ENCODE measurements at regions not wholly inside any gene's neighbourhood (a gene's known extent, or its start where the extent isn't known, plus 50 kb on each side); places are given as distances from the start of the nearest gene placed in this dataset.

DNA sequence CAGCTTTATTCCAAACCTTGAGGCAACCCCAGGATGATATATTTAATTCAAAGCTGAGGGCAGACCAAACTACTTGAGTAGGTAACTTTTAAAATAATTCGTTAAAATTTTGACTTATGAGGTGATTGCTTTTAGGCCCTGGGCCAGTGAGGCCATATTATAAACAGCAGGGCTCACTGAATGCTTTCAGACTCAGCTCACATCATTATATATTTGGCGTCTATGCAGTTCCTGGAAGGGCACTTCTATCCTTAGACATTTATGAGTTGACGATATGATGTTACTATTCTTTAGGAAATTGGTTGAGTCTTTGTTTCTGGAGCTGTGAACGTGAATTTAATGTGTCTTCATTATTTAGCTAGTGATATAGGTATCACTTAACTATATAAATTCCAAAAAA is 400.1 kb downstream of the PDHA2 start:
- Histone ChIP-seq H3K4me3 (no peak overlapping the region), H3K9me3 (replicated peaks) (no peaks in the 10 kb centered on the region), H3K27ac (no peak overlapping the region), H3K4me1 (no peaks in the 10 kb centered on the region), H3K36me3 (no peaks in the 10 kb centered on the region), H3K27me3 (no peaks in the 10 kb centered on the region)
- no peak for DNase-seq

DNA sequence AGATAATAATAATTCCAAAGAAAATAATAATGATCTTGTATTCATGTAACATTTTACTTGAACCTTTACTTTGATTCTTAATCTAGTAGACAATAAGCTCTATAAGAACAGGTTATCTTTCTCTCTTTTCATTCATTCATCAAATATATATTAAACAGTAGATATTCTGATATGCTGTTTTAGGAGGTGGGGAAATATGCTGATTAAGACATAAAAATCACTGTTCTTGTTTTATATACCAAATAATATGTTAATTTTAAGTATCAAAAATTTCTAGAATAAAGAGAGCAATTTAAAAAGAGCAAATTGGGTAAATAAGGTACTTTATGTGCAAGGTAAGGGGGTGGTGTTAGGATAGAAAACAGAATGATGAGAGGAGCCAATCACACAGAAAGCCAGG is 401.9 kb downstream of the PDHA2 start:
- Histone ChIP-seq H3K9me3 (replicated peaks) (no peaks in the 10 kb centered on the region), H3K4me3 (no peak overlapping the region), H3K4me1 (no peaks in the 10 kb centered on the region), H3K27me3 (no peaks in the 10 kb centered on the region), H3K27ac (no peak overlapping the region), H3K36me3 (no peaks in the 10 kb centered on the region)
- DNase-seq: no peak

DNA sequence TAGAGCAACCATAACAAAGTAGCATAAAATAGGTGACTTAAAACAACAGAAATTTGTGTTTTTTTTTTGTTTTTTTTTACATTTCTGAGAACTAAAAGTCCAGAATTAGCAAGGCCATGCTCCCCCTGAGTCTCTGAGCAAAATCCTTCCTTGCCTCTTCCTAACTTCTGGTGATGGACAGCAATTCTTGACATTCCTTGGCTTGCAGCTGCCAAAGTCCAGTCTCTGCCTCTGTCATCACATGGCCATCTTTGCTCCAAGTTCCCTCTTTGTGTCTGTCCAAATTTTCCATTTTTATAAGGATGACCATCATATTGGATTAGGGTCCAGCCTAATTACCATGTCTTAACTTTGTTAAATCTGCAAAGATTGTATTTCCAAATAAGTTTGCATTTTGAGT is 407.2 kb downstream of the PDHA2 start:
- Histone ChIP-seq H3K27me3 (no peaks in the 10 kb centered on the region), H3K27ac (no peak overlapping the region), H3K4me3 (no peak overlapping the region), H3K4me1 (no peaks in the 10 kb centered on the region), H3K36me3 (no peaks in the 10 kb centered on the region), H3K9me3 (replicated peaks) (no peaks in the 10 kb centered on the region)
- DNase-seq: no peak

DNA sequence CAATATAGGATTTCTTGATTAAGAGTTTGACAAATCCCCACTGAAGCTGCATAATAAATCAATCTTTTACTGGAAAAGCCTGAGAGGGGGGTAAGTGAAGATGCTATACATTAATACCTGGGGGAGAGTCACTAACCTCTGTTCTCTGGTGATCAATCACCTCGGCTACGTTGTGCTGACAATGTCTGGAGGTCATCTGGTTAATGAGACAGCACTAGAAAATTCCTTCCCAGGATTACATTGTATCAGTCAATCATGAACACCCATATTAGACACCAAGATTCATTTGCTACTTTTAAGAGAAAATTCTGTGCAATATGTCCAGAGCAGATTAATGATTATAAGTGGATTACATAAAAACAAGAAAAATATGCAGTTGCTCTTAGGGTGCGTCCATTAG is 408.3 kb downstream of the PDHA2 start:
- Histone ChIP-seq H3K36me3 (no peaks in the 10 kb centered on the region), H3K4me1 (no peaks in the 10 kb centered on the region), H3K27ac (no peak overlapping the region), H3K4me3 (no peak overlapping the region), H3K27me3 (no peaks in the 10 kb centered on the region), H3K9me3 (replicated peaks) (no peaks in the 10 kb centered on the region)
- DNase-seq: no peak

DNA sequence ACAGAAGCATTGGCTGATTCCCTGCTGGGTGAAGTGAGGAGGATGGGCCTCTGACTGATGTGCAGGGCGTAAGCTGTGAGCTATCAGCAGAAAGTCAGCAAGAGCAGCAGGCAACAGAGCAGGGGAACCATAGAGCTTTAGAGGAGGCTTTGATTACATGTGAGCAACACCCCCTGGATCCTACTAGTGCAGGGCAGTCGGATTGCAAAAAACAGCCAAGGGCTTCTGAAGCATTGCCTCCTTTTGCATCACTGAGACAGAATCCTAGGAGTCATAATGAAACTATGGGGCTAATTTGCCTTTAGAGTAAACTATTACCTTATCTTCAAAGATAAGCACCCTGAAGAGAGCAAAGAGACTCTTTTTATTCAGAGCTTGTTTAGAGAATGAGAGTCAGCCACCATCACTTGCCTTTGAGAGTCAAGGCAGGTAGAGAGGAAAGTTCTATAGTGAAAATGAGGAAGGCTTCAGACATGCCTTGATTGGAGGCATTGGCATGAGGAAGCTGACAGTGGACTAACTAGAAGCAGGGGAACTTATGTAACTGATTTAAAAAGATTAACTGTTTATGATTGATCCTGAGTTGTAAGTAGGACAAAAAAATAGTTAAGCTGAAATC is 420.3 kb downstream of the PDHA2 start:
- DNase-seq: no peak
- Histone ChIP-seq H3K36me3 (no peaks in the 10 kb centered on the region), H3K4me3 (no peak overlapping the region), H3K9me3 (replicated peaks) (no peaks in the 10 kb centered on the region), H3K4me1 (no peaks in the 10 kb centered on the region), H3K27me3 (no peaks in the 10 kb centered on the region), H3K27ac (no peak overlapping the region)

DNA sequence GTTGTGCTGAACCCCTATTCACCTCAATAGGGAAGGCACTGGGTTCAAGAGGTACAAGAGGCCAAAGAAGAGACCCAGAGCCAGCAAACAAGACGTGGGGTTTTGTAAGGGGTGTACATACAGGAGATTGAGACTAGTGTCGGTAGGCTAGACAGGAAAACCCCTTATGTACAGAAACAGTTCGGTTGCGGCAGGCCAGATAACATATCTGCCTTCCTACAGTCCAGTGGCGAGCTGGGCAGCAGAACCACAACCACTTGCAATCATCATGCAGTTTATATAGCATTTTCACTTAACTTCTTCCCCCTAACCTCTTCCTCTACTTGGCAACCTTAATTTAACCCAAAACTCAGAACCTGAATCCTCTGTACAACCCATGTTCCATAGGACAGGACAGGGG is 422.2 kb downstream of the PDHA2 start:
- Histone ChIP-seq H3K9me3 (replicated peaks) (no peaks in the 10 kb centered on the region), H3K36me3 (no peaks in the 10 kb centered on the region), H3K4me1 (no peaks in the 10 kb centered on the region), H3K27ac (no peak overlapping the region), H3K27me3 (no peaks in the 10 kb centered on the region), H3K4me3 (no peak overlapping the region)
- DNase-seq: no peak

DNA sequence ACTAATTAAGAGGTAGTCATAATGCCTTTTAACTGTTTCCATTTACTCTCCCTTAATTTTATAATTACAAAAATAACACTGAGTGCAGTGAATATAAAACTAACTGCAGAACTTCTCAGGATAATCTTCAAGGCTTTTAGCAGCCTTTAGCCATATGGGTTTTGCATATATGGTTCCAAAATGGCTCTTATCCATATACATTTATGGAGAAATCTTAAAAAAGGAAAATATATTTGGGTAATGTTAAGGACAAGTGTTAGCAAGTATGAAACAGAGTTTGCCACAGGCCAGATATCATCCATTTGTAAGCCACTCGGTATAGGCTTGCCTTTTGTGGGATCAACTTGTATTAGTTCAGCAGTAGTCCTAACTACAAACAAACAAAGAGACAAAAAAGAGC is 423.4 kb downstream of the PDHA2 start:
- no peak for DNase-seq
- no peak overlapping the region for H3K27ac ChIP-seq
- no peaks in the 10 kb centered on the region for H3K9me3 ChIP-seq (replicated peaks)
- H3K36me3 ChIP-seq: no peaks in the 10 kb centered on the region
- no peak overlapping the region for H3K4me3 ChIP-seq
- H3K4me1 ChIP-seq: no peaks in the 10 kb centered on the region
- no peaks in the 10 kb centered on the region for H3K27me3 ChIP-seq

DNA sequence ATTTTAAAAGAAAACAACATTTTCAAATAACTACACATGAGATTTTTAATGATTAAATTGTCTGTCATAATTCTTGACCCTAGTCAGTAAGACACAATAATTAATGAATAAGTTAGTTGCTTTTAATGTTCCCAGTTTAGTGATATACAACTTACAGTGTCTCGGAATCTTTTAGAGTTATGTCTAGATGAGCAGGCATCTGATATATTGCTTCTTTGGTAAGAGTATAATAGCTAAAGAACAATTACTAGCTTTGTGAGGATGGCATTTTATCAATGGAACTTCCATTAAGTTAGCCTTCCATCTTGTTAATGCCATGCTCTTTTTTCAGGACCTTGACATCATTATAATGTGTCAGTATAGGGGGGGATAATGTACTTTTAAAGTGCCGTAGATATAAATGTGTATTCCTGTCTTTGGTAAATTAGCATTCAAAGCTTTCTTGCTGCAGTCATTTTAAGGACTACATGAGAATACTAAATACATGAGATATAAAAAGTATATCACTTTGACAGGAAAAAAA is 425.1 kb downstream of the PDHA2 start:
- H3K36me3 ChIP-seq: no peaks in the 10 kb centered on the region
- H3K4me1 ChIP-seq: no peaks in the 10 kb centered on the region
- DNase-seq: no peak
- H3K9me3 ChIP-seq (replicated peaks): no peaks in the 10 kb centered on the region
- H3K27ac ChIP-seq: no peak overlapping the region
- H3K4me3 ChIP-seq: no peak overlapping the region
- H3K27me3 ChIP-seq: no peaks in the 10 kb centered on the region

DNA sequence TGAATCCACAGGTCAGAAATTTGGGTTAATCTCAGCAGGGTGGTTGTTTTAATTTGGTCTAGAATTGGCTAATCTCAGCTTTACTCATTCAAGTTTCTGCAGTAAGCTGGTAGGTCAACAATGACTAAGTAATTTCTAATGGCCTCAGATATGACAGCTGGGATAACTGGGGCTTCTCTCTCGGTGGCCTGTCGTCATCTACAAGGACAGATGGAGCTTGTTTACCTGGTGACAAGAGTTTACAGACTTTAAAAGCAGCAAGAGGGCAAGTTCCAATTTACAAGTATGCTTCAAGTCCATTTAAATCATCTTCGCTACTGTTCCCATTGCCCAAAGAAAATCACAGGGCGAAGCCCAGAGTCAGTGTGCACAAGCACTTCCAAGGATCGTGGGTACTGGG is 453.9 kb downstream of the PDHA2 start:
- Histone ChIP-seq H3K4me1 (no peaks in the 10 kb centered on the region), H3K9me3 (replicated peaks) (no peaks in the 10 kb centered on the region), H3K4me3 (no peak overlapping the region), H3K36me3 (no peaks in the 10 kb centered on the region), H3K27ac (no peak overlapping the region), H3K27me3 (no peaks in the 10 kb centered on the region)
- peak in 1 of 2 experiments; percentile 7 for DNase-seq

DNA sequence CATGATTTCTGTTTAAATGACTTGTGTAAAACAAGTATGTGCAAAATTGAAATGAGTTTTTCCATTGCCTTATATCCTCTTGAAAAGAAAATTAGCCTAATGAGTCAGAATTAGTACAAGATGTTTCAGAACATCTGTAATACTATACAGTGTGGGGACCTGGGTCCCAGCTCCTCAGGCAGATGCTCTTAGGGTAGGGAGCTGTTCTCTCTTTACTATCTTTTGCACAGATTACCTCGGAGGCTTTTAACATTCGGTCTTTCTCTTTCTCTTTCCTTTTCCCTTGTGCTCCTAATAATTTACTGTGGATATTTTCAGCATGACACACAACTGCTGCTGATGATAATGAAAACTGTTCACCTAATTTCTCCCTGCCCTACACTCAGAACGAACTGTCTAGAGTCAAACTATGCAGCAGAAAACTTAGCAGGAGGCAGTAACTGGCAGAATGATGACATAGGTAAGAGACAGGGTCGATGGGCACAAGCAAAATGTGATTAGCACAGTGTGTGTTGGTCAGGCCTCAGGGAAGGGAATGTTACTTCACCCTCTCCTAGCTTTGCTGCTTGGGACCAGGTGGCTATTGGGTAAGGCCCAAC is 455.3 kb downstream of the PDHA2 start:
- Histone ChIP-seq H3K27ac (no peak overlapping the region), H3K36me3 (no peaks in the 10 kb centered on the region), H3K9me3 (replicated peaks) (no peaks in the 10 kb centered on the region), H3K4me1 (no peaks in the 10 kb centered on the region), H3K27me3 (no peaks in the 10 kb centered on the region), H3K4me3 (no peak overlapping the region)
- DNase-seq: no peak

DNA sequence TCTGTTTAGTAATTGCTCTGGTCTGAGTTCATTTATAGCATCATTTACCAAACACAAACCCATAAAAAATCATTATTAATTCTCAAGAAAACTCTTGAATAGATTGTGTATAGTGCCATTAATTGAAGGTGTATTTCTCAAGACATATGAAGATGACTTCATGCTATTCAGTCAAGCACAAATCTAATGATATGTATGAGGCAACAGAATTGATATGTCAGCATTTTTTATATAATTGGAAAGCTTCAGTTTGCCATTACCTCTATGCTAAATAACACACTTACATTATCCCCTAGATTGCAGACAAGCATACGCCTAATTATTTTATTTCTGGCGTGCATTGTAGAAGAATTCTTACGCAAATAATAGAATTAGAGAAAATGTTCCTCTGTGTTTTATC is 461.8 kb downstream of the PDHA2 start:
- Histone ChIP-seq H3K4me1 (no peaks in the 10 kb centered on the region), H3K27ac (no peak overlapping the region), H3K9me3 (replicated peaks) (no peaks in the 10 kb centered on the region), H3K4me3 (no peak overlapping the region), H3K36me3 (no peaks in the 10 kb centered on the region), H3K27me3 (no peaks in the 10 kb centered on the region)
- DNase-seq: no peak

DNA sequence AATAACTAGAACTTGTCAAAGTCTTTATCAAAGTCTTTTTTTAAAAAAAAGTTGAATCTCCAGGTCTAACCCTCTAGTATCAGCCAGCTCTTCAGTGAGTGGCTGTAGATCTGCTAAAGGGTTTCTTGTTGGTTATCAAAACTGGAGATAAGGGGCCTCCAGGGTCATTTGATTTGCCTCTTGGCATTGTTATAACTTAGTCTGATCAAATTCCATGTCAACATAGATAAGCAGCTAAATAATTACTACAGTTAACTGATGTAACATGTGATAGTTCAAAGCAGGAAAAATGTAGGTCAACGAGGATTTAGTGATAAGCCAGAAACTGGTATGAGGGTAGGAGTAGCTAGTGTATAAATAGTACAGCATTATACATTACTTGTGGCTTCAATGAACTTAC is 465.1 kb downstream of the PDHA2 start:
- no peak for DNase-seq
- Histone ChIP-seq H3K27me3 (no peaks in the 10 kb centered on the region), H3K4me3 (no peak overlapping the region), H3K36me3 (no peaks in the 10 kb centered on the region), H3K9me3 (replicated peaks) (no peaks in the 10 kb centered on the region), H3K4me1 (no peaks in the 10 kb centered on the region), H3K27ac (no peak overlapping the region)

DNA sequence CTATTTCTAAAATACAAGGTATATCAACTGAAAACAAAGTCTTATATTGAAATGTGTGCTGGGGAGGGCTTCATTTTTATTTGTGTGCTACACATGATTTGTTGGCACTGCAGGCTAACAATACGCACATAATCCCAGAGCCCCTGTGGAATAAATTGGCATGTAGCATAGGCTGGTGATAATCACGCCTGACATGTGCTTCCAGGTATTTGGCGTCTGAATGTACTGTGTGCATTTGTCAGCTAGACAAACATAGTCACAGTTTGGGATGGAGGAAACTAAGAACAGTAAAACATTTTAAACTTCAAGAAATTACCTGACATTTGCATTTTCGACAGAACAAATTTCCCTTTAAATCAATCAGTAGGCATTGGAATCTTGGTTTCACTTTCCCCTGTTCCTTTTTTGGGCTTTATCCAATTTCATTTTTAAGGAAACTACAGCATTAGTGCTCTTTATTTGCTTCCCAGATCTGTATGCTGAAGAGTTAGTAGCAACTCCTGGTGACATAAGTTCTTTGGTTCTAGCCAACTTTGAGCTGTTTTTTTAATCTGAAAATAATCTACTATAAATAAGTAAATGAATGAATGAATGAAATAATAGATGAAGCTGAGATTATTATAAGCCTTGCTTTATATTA is 472.3 kb downstream of the PDHA2 start:
- H3K27ac ChIP-seq: no peak overlapping the region
- no peaks in the 10 kb centered on the region for H3K4me1 ChIP-seq
- DNase-seq: no peak
- no peaks in the 10 kb centered on the region for H3K27me3 ChIP-seq
- H3K9me3 ChIP-seq (replicated peaks): no peaks in the 10 kb centered on the region
- no peaks in the 10 kb centered on the region for H3K36me3 ChIP-seq
- no peak overlapping the region for H3K4me3 ChIP-seq

DNA sequence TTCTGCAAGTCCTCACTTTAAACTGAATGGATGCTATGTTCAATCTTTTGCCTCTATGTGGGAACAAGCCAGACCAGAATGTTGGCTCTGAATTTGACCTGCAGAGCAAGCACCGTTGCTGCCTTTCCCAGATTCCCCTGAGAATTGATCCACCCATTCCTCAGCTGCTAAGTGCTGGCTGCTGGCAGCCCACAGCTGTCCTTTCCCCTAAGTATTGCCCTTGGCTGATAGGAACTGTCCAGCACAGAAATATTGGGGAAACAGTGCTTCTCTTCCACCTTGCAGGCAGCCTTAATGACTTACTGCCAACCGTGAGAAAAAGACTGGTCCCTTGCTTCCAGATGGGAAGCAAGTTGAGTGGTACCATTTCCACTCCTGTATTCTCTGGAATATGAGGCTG is 475.9 kb downstream of the PDHA2 start:
- no peak overlapping the region for H3K27ac ChIP-seq
- H3K27me3 ChIP-seq: no peaks in the 10 kb centered on the region
- DNase-seq: peak; percentile 37 to 54
- no peak overlapping the region for H3K4me3 ChIP-seq
- no peaks in the 10 kb centered on the region for H3K9me3 ChIP-seq (replicated peaks)
- H3K36me3 ChIP-seq: no peaks in the 10 kb centered on the region
- H3K4me1 ChIP-seq: no peaks in the 10 kb centered on the region

DNA sequence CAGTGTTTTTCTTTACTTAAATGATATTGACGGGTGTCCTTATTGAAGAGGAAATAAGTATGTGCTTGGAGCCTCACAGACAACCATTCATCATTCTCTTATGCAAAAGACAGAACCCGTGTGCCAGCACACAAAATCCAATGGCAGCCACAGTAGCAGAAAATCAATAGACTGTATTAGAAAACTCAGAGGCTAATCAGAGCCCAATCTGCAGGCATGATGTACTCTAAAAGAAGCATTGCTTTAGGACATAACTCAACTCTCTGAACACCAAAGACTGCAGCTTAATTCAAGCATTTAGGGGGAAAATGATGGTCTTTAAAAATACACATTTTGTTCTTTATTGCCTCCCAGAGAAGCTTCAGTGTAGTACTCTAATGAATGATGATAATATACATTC is 476.9 kb downstream of the PDHA2 start:
- no peak overlapping the region for H3K4me3 ChIP-seq
- no peaks in the 10 kb centered on the region for H3K27me3 ChIP-seq
- no peaks in the 10 kb centered on the region for H3K36me3 ChIP-seq
- H3K9me3 ChIP-seq (replicated peaks): no peaks in the 10 kb centered on the region
- no peak for DNase-seq
- H3K4me1 ChIP-seq: no peaks in the 10 kb centered on the region
- H3K27ac ChIP-seq: no peak overlapping the region

DNA sequence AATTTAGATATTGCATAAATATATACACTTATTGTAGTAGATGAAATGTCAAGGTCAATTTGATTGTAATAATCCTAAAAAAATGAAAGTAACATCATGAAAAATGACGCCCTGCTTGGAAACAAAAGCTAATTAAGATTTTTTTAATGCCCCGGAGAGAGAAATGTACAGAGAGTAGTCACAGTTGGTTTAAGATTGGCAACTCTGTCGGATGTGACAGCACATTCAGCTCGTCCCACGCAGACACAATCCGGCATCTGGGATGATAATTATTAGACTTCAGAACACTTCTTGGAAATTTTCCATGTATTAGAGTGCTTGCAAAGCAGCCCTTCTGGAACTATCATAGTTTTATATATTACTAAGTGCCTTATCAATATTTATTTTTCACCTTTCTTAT is 478.0 kb downstream of the PDHA2 start:
- DNase-seq: no peak
- Histone ChIP-seq H3K9me3 (replicated peaks) (no peaks in the 10 kb centered on the region), H3K27ac (no peak overlapping the region), H3K36me3 (no peaks in the 10 kb centered on the region), H3K4me1 (no peaks in the 10 kb centered on the region), H3K4me3 (no peak overlapping the region), H3K27me3 (no peaks in the 10 kb centered on the region)

All from SJCRH30 (cell line).